H7 (cell line): ENCODE measurements at regions not wholly inside any gene's neighbourhood (a gene's known extent, or its start where the extent isn't known, plus 50 kb on each side); places are given as distances from the start of the nearest gene placed in this dataset.

Experiments
- DNase-seq: peaks from one replicate; pipeline ENCODE4 v3.0.0; 2012
- H3K27me3 ChIP-seq: 2 replicates; pipeline ENCODE4 v1.6.0; 2011; ENCODE audit warnings: mild to moderate bottlenecking, low read length; ENCODE audit not compliant: control insufficient read depth, insufficient read depth
- H3K36me3 ChIP-seq: replicated peaks from 2 replicates; pipeline ENCODE4 v1.5.1; 2011; ENCODE audit warnings: low read length; ENCODE audit not compliant: control insufficient read depth, insufficient read depth
- H3K4me3 ChIP-seq: 2 replicates; pipeline ENCODE4 v1.5.1; 2011; ENCODE audit warnings: low read depth, mild to moderate bottlenecking, control low read depth, low read length, moderate library complexity; ENCODE audit not compliant: insufficient read depth

- DNase-seq = no peak
- no peaks in the 10 kb centered on the region for H3K27me3 ChIP-seq
- no peak overlapping the region for H3K4me3 ChIP-seq
- no peaks in the 10 kb centered on the region for H3K36me3 ChIP-seq
Observed at GRCh38 chr11:112626731-112627130, 334.5 kb upstream of the NCAM1 start.

GRCh38 chr11:112627588-112628045, 333.6 kb upstream of the NCAM1 start:
- Histone ChIP-seq H3K27me3 (no peaks in the 10 kb centered on the region), H3K4me3 (no peak overlapping the region), H3K36me3 (no peaks in the 10 kb centered on the region)
- DNase-seq = no peak

- no peaks in the 10 kb centered on the region for H3K36me3 ChIP-seq
- no peak for DNase-seq
Observed at GRCh38 chr11:112628676-112629075, 332.5 kb upstream of the NCAM1 start.

GRCh38 chr11:112630496-112630895, 330.7 kb upstream of the NCAM1 start:
- DNase-seq = no peak
- no peaks in the 10 kb centered on the region for H3K36me3 ChIP-seq
- H3K27me3 ChIP-seq = no peaks in the 10 kb centered on the region
- H3K4me3 ChIP-seq = no peak overlapping the region

More at GRCh38 chr11:112628676-112629075, 332.5 kb upstream of the NCAM1 start:
- Histone ChIP-seq H3K4me3 (no peak overlapping the region), H3K27me3 (no peaks in the 10 kb centered on the region)

DNA sequence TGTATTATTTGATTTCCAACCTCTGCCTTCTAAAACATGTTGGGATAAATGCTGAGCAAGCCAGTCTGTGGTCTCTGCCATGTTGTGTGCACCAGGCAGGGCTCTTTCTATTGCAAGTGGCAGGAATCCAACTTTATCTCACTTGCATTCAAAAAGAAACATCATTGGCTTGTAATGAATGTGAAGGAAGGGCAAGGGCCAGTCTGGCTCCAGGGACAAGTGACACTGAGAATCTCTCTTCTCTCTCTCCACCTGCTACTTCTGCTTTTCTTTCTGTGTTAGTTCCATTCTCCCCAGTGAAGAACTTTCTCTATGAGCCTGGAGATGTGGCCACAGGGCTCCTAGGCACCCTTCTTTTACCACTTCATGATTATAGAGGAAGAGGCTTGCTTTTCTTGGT, 329.9 kb upstream of the NCAM1 start:
- DNase-seq = no peak
- no peak overlapping the region for H3K4me3 ChIP-seq
- H3K36me3 ChIP-seq = no peaks in the 10 kb centered on the region
- H3K27me3 ChIP-seq = no peaks in the 10 kb centered on the region

DNA sequence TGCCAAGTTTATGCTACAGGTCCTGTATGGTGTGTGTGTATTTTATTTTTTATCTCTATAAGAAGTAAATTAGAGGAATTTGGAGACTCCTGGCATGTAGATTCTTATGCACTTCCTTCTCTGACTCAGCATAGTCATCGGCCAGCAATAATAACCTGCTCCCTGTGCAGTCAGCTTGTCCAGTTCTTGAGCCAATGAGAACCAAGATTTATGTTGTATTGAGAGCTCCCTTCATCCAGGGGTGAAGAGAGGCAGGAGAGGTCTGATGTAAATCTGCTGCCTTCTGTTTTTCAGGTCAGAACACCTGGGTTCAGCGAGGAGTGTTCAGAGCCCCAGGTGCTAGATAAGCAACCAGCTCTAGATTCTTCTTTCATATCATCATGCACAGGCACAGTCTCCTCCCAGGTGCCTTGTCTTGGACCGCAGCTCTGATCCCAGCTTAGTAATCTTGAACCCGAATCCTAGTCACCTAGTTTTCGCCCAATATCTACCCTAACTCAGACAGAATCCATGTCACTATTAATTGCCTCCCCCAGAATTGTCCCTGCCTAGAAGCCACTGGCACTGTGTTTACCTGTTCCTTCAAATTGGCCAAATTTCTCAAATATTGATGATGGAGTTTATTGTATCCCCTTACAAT, 328.2 kb upstream of the NCAM1 start:
- no peak overlapping the region for H3K4me3 ChIP-seq
- DNase-seq = no peak
- no peaks in the 10 kb centered on the region for H3K27me3 ChIP-seq

DNA sequence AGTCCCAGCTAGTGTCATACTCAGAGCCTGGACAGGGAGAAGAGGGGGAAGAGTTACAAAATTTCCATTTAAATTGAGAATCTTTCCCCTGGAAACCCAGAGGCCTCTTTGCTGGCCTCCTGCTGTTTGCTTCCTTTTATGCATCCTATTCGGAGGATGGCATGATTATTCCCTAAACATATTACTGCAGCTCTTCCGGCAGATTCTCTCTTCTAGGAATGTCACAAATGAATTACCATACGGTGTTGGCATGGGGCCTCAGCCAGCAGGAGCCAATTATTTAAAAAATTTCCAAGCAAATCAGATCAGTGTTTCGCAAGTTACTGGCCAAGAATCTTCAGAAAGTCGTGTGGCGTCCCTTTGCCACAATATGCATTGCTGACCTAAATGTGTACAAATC, 326.7 kb upstream of the NCAM1 start:
- no peak for DNase-seq
- Histone ChIP-seq H3K36me3 (no peaks in the 10 kb centered on the region), H3K27me3 (no peaks in the 10 kb centered on the region)

More for the DNA sequence above, 328.2 kb upstream of the NCAM1 start:
- H3K36me3 ChIP-seq = no peaks in the 10 kb centered on the region

DNA sequence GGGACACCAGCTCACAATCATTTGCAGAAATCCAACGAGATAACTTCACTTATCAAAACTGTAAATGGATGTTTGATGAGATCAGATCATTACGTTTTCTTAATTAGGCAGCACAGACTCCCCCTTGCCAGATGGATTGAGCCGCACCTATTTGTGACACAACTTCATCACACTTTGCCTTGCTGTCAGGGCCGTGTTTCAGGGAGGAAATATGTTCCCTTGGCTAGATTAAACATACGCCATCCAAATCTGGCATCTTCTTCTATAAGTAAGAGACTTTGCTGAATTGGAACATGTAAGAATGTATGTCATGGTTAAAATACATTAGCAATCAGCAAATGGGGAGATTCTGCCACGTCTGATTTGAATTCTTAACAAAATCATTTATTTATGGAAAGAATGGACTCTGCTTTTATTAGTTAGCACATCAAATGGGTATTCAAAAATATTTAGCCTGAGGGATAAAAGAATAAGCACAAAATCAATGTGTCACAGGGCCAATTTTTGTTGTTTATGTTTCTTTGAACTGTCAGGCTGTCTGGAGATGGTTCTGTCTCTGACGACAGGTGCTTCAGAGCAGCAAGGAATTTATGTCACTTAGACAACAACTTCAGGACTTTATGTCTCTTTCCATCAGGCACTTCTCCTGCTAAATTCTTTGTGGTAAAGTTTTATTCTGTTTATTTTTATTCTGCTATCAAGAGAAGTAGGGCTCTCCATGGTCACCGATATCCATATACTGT, 326.1 kb upstream of the NCAM1 start:
- Histone ChIP-seq H3K27me3 (no peaks in the 10 kb centered on the region), H3K36me3 (no peaks in the 10 kb centered on the region), H3K4me3 (no peak overlapping the region)
- no peak for DNase-seq

More for the DNA sequence above, 326.7 kb upstream of the NCAM1 start:
- H3K4me3 ChIP-seq = no peak overlapping the region

DNA sequence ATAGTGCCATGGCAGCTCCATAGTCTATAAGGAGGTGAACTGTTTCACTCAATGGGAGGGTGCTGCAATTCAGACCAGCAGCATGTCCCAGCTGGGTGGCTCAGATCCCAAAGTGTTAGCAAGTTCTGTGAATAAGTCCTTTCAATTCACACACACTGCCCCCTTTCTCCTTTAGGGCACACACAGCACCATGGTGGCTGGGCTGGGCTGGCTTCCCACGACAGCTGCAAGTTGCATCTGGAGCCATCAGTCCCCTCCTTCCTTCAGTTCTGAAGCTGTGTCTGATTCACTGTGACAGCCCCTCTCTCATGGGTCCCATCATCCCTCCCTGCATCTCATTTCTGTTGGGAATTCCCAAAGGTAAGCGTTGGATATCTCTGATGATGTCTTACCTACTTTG, 324.1 kb upstream of the NCAM1 start:
- no peaks in the 10 kb centered on the region for H3K36me3 ChIP-seq
- no peak overlapping the region for H3K4me3 ChIP-seq
- no peaks in the 10 kb centered on the region for H3K27me3 ChIP-seq
- DNase-seq = no peak

GRCh38 chr11:112637876-112638275, 323.3 kb upstream of the NCAM1 start:
- Histone ChIP-seq H3K4me3 (no peak overlapping the region), H3K36me3 (no peaks in the 10 kb centered on the region), H3K27me3 (no peaks in the 10 kb centered on the region)
- DNase-seq = no peak

GRCh38 chr11:112639469-112639868, 321.8 kb upstream of the NCAM1 start:
- Histone ChIP-seq H3K4me3 (no peak overlapping the region), H3K27me3 (no peaks in the 10 kb centered on the region), H3K36me3 (no peaks in the 10 kb centered on the region)
- no peak for DNase-seq

DNA sequence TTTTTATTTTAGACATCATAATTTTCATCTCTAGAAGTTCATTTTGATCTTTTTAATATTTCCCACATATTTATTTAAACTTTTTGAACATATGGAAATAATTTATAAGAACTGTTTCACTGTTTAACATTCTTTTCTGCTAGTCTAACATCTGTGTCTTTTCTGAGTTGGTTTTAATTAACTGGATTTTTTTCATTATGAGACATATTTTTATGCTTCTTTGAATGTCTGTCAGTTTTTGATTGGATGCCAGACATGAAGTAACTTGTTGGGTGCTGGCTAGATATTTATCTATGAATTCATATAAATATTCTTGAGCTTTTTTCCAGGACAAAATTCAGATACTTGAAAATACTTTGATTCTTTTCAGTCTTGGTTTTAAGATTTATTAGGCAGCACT, 317.8 kb upstream of the NCAM1 start:
- no peaks in the 10 kb centered on the region for H3K36me3 ChIP-seq
- H3K27me3 ChIP-seq = no peaks in the 10 kb centered on the region
- H3K4me3 ChIP-seq = no peak overlapping the region
- DNase-seq = no peak

DNA sequence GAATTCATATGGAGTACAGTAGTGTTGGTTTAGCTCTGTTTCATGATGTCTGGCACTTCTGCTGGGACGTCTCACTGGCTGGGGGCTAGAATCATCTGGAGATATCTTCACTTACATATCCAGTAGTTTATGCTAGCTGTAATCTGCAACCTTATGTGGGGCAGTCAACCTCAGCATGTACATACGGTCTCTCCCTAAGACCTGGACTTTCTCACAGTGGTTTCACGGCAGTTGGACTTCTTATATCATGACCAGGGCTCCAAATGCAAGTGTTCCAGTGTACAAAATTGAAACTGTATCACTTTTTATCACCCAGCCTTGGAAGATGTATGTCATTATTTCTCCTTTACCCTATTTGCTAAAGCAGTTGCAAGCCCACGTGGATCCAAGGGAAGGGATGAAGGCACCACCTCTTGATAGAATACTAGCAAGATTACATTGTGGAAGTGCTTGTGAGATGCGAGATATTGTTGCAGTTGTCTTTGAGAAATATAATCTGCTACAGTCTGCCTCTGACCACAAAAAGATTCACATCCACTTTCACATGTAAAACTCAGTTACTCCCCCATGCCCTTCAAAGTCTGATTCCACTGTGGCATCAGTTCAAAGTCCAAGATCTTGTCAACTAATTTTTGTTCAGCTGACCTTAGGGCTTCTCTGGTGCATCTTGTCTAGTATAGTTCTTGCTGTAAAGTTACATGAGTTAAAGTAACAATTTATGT, 316.6 kb upstream of the NCAM1 start:
- Histone ChIP-seq H3K4me3 (no peak overlapping the region), H3K36me3 (no peaks in the 10 kb centered on the region)

GRCh38 chr11:112649856-112650255, 311.4 kb upstream of the NCAM1 start:
- H3K27me3 ChIP-seq = no peaks in the 10 kb centered on the region
- H3K4me3 ChIP-seq = no peak overlapping the region
- no peak for DNase-seq
- no peaks in the 10 kb centered on the region for H3K36me3 ChIP-seq

More for the DNA sequence above, 316.6 kb upstream of the NCAM1 start:
- no peak for DNase-seq
- no peaks in the 10 kb centered on the region for H3K27me3 ChIP-seq

- DNase-seq = no peak
- Histone ChIP-seq H3K27me3 (no peaks in the 10 kb centered on the region), H3K4me3 (no peak overlapping the region), H3K36me3 (no peaks in the 10 kb centered on the region)
Observed at GRCh38 chr11:112650527-112650926, 310.7 kb upstream of the NCAM1 start.
